HG02981 (cell line): ENCODE measurements at regions not wholly inside any gene's neighbourhood (a gene's known extent, or its start where the extent isn't known, plus 50 kb on each side); places are given as distances from the start of the nearest gene placed in this dataset.
"Not testable (repeated sequence)": the region's sequence is repeated elsewhere in the genome, so short reads cannot be mapped to it uniquely, and the experiment has no call there.

Experiments
- ATAC-seq: cut with Tn5 transposase; IDR thresholded peaks from one replicate; pipeline ENCODE4 v1.9.1; 2021; ENCODE audit warnings: mild to moderate bottlenecking, moderate library complexity; ENCODE audit not compliant: unreplicated experiment

DNA sequence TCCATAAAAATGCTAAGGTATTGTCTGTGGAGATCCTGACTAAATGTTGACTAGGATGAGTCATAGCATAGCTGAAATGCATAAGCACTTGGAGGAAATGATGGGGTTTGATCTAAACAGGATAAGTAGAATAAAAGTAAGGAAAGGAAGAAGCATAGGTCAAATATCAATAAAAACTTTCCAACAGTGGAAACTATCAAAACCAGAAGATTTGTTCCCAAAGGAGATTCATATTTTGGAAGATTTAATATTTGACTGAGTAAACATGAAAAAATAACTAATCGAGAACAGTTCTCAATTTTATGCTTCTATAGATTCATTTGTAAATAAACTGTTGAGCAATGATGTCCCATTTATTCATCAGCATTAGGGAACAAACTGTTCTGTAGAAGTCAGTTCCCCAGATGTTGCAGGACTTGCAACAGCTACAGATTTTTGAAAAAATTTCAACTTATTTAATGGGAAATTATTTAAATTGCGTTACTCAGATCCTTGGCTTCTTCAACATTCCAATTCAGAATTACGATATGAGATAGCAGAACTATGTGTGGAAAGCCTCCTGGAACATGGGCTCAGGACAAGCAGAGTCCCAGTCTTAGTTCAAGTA is 133.7 kb upstream of the TBX18 start:
- no peak for ATAC-seq

- no peak for ATAC-seq
Observed at GRCh38 chr6:84897011-84897410, 132.6 kb upstream of the TBX18 start.

GRCh38 chr6:84892671-84893070 is 128.3 kb upstream of the TBX18 start:
- ATAC-seq: no peak

DNA sequence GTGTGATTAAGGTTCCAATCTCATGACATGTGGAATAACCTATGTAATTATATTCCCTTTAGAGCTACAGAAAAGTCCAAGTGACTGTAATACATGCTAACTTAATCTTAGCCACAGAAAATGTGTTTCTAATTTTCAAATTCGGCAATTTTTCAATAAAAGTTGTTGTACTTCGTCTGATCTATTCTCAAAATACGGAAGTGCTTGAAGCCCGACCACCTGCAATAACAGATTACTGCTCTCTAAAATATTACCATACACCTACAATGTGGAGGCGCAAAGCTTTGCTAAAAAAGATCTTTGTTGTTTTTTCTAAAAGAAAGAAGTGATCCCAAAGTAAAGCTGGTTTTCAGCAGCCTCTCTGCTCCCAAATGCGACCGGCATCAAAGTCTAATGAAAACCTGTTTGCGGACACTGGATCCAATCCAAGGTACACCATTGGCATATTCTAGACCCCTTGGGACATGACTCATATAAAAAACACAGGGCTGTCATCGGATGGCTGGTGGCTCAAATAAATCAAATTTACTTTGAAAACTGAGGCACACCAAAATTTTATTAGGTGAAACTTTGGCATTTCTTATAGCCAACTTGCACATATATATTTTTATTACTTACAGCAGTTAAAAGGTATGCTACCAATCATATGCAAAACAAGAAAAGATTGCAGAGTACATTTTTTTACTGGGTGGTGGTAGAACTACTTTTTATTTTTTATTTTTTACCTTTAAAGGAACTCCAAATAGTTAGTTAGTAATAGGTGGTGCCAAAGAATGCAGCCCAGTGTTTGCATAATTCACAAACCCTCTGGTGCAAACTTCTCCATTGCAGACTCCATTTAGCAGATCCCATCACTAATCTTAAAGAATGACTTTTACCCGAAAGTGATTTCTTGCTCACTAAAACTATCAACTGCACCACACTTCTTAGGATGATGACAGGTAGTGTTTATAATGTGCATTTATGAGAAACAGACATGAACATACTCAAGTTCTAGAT is 118.7 kb upstream of the TBX18 start:
- no peak for ATAC-seq

GRCh38 chr6:84879385-84879784 is 115.0 kb upstream of the TBX18 start:
- not testable (repeated sequence) for ATAC-seq

GRCh38 chr6:84877515-84878210 is 113.3 kb upstream of the TBX18 start:
- ATAC-seq: no peak

- no peak for ATAC-seq
Observed at GRCh38 chr6:84876723-84877514, 112.5 kb upstream of the TBX18 start.

DNA sequence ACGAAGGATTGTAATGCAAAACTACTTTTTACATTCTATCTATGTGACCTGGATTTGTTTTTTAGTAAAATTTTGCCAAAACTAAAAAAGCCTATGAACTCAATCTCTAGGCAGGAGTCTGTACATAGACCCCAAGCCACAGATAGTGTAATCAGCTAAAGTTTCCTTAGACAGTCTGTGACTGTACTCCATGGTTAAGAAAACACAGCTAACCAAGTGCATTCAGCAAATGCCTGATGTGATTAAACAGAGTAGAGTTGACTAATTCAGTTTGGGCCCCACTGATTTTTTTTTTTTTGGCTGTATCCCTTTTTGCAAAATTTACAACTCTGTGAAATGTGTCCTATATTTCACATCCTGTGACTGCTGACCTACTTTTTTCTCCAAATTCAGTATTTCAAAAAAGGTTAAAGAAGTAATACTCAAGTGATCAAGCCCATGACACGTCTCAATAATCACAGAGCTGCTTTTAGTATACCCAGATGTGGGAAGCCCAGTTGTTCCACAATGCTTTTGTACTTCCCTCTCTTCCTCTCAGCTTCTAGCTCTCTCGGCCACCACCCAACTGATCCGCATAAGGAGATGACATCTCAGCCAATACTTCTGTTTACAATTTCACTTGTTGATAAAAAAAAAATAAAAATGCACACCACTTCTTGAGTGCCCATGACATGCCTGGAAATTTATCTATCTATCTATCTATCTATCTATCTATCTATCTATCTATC is 108.8 kb upstream of the TBX18 start:
- ATAC-seq: no peak

GRCh38 chr6:84871925-84872324 is 107.5 kb upstream of the TBX18 start:
- ATAC-seq: no peak

- no peak for ATAC-seq
Observed at GRCh38 chr6:84870672-84871071, 106.3 kb upstream of the TBX18 start.

- no peak for ATAC-seq
Observed at GRCh38 chr6:84868149-84868548, 103.8 kb upstream of the TBX18 start.

- ATAC-seq: no peak
Observed at GRCh38 chr6:84867521-84867920, 103.1 kb upstream of the TBX18 start.

- ATAC-seq: no peak
Observed at GRCh38 chr6:84866715-84867114, 102.3 kb upstream of the TBX18 start.

DNA sequence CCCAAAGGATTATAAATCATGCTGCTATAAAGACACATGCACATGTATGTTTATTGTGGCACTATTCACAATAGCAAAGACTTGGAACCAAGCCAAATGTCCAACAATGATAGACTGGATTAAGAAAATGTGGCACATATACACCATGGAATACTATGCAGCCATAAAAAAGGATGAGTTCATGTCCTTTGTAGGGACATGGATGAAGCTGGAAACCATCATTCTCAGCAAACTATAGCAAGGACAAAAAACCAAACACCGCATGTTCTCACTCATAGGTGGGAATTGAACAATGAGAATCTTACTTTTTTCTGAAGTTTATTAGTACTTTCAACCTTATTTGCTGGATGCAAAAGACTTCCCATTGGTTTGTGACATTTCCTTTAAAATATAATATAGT is 101.0 kb upstream of the TBX18 start:
- not testable (repeated sequence) for ATAC-seq

DNA sequence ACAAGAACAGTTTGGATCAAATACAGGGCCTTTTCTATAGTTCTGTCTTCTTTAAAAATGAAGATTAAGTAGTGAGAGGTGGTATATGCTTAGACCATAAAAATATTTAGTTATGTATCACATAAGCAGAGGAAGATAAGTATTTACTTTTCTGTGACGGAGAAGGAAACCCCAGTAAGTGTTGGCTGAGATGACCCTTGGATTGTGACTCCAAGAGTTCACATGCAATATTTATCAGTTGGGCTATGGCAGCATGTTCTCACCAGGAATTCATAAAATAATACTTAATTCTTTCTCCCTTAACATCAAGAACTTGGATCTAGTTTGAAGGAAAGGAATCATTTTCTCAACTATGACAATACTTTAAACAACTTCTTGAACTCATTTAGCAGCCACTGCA is 98.4 kb upstream of the TBX18 start:
- no peak for ATAC-seq

GRCh38 chr6:84860920-84861319 is 96.5 kb upstream of the TBX18 start:
- no peak for ATAC-seq

- ATAC-seq: no peak
Observed at GRCh38 chr6:84860509-84860908, 96.1 kb upstream of the TBX18 start.

DNA sequence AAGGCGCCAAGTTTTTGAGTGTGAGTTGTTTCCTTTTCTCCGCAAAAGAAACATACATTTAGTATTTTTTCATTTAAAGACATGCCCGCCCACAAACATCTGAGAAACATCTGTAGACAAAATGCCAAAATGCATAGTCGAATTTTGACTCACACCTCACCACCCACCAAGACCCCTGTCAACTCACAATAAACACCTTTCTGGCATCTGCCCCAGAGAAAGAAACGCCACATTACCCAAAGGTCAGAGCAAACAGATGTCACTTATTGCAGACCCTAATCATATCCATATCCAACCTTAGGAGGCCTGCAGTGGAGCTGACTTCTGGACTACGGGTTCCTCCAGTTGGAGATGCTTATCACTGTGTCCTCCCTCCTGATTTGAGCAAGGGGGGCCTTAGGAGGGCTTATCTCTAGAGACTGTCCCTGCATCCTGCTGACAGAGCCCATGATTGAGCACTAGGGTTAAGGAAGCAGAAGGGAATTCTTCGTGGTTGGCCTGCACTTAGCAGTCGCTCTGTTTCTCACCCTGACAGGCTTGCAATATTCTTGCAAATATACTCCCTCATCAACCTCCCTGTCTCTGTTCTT is 90.5 kb upstream of the TBX18 start:
- no peak for ATAC-seq

DNA sequence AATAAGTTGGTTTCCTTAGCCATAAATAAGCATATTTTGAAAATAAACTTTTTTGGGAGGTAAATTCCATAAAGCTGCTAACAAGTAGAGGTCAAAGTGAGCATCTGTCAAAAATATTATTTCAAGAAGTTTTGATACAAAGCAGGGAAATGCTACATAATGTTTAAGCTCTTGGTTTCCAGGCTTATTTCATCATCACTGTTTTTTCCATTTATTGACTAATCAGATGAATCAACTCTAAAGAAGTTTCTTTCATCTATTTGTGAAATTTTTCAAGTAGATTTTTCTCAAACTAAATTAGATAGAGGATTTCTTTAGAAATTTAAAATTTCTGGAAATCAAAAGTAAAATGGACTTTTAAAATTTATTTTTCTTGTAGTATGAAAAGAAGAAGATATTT is 89.5 kb upstream of the TBX18 start:
- no peak for ATAC-seq

DNA sequence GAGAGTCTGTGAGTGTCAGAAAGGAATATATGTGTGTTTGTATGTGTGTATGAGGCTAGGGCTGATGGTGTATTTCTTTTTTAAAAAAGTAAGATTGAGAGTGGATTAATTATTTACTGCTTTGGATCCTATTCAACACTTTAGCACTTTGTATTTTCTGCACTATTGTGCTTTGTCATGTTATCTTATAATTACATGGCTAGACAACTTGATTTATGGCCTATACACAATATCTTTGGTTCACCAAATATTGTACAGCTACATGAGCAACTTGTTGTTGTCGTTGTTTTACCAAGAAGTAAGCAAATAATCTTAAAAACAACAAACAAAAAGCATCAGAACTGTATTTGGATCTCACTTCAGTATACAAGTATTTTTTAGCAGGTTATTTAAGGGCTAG is 84.6 kb upstream of the TBX18 start:
- ATAC-seq: no peak
